HCT116 (cell line): ENCODE measurements at regions not wholly inside any gene's neighbourhood (a gene's known extent, or its start where the extent isn't known, plus 50 kb on each side); places are given as distances from the start of the nearest gene placed in this dataset.

Experiments
- CEBPB ChIP-seq: IDR thresholded peaks from 2 replicates; pipeline ENCODE4 v1.6.1; 2012; ENCODE audit warnings: low read depth
- EZH2phosphoT487 ChIP-seq: fragments of 200-600 bp; IDR thresholded peaks from 2 replicates; pipeline ENCODE4 v1.6.1; 2018; ENCODE audit warnings: antibody characterized with exemption, borderline replicate concordance
- ZFX ChIP-seq: fragments of 450-650 bp; IDR thresholded peaks from 2 replicates; pipeline ENCODE4 v1.6.1; 2017

GRCh38 chr13:40370661-40371060 lies 295.8 kb downstream of the FOXO1 start:
- no peak for TF ChIP-seq ZFX
- no peak for TF ChIP-seq EZH2phosphoT487
- no peak for TF ChIP-seq CEBPB
